ENCODE measurements at regions not wholly inside any gene's neighbourhood (a gene's known extent, or its start where the extent isn't known, plus 50 kb on each side); places are given as distances from the start of the nearest gene placed in this dataset.

GRCh38 chr9:2303056-2303455 is 287.9 kb downstream of the SMARCA2 start:
- Mint-ChIP-seq H3K4me1 (no peaks in the 10 kb centered on the region), H3K4me3 (no peak overlapping the region), H3K27ac (no peak overlapping the region), H3K27me3 (peaks cover 14 to 28% of the 10 kb centered on the region in 2 donors), H3K36me3 (no peaks in the 10 kb centered on the region), H3K9me3 (peaks cover 0 to 3% (median 3%) of the 10 kb centered on the region in 3 donors)
- ChIA-PET CTCF (no interaction called here), POLR2A (no interaction called here)
- Histone ChIP-seq H3K9me3 (no peaks in the 10 kb centered on the region), H3K4me1 (ENCODE audit: control insufficient read depth in 1 of 2, extremely low read depth in 1 of 2, insufficient read depth in 2 of 2, low read length in 2 of 2) (no peaks in the 10 kb centered on the region), H3K36me3 (ENCODE audit: control insufficient read depth in 2 of 2, extremely low read depth in 1 of 2, insufficient read depth in 1 of 2, low read length in 1 of 2) (no peaks in the 10 kb centered on the region), H3K27ac (ENCODE audit: low read length) (no peak overlapping the region), H3K27me3 (replicated peaks in 1 of 2; ENCODE audit: control insufficient read depth in 2 of 2, extremely low read depth in 1 of 2, insufficient read depth in 2 of 2, low read length in 1 of 2) (peaks cover 0 to 3% of the 10 kb centered on the region in 2 experiments), H3K4me3 (ENCODE audit: control insufficient read depth in 1 of 2, extremely low read depth in 1 of 2, low read length in 1 of 2) (no peak overlapping the region)
- no peak for ATAC-seq (replicated peaks in 1 of 4)
- no peak for DNase-seq
- WGBS (ENCODE audit: insufficient coverage) = 100% methylated on average over 1 of the region's 3 CpGs

GRCh38 chr9:2307480-2307879 is 292.3 kb downstream of the SMARCA2 start:
- no peak for DNase-seq
- ChIA-PET POLR2A (no interaction called here), CTCF (no interaction called here)
- H3K27ac ChIP-seq (ENCODE audit: low read length) = no peak overlapping the region
- peaks cover 10 to 12% of the 10 kb centered on the region in 2 donors for H3K27me3 Mint-ChIP-seq
- WGBS (ENCODE audit: insufficient coverage) = 100% methylated on average over 3 of the region's 4 CpGs
- no peaks in the 10 kb centered on the region for H3K4me1 Mint-ChIP-seq
- ATAC-seq (replicated peaks in 1 of 4) = no peak
- no peaks in the 10 kb centered on the region for H3K36me3 Mint-ChIP-seq
- no peak overlapping the region for H3K4me3 Mint-ChIP-seq
- H3K4me1 ChIP-seq (ENCODE audit: control insufficient read depth in 1 of 2, extremely low read depth in 1 of 2, insufficient read depth in 2 of 2, low read length in 2 of 2) = no peaks in the 10 kb centered on the region
- H3K9me3 ChIP-seq = peaks cover 4% of the 10 kb centered on the region
- H3K4me3 ChIP-seq (ENCODE audit: control insufficient read depth in 1 of 2, extremely low read depth in 1 of 2, low read length in 1 of 2) = no peak overlapping the region
- H3K9me3 Mint-ChIP-seq = peaks cover 17 to 19% (median 18%) of the 10 kb centered on the region in 3 donors
- H3K27ac Mint-ChIP-seq = no peak overlapping the region
- H3K36me3 ChIP-seq (ENCODE audit: control insufficient read depth in 2 of 2, extremely low read depth in 1 of 2, insufficient read depth in 1 of 2, low read length in 1 of 2) = no peaks in the 10 kb centered on the region
- no peaks in the 10 kb centered on the region for H3K27me3 ChIP-seq (replicated peaks in 1 of 2; ENCODE audit: control insufficient read depth in 2 of 2, extremely low read depth in 1 of 2, insufficient read depth in 2 of 2, low read length in 1 of 2)

GRCh38 chr9:2311920-2312319 is 296.8 kb downstream of the SMARCA2 start:
- H3K4me3 ChIP-seq (ENCODE audit: control insufficient read depth in 1 of 2, extremely low read depth in 1 of 2, low read length in 1 of 2) = no peak overlapping the region
- Mint-ChIP-seq H3K4me1 (no peaks in the 10 kb centered on the region), H3K9me3 (peaks cover 23 to 44% (median 38%) of the 10 kb centered on the region in 3 donors), H3K4me3 (no peak overlapping the region), H3K27me3 (peaks cover 3 to 4% of the 10 kb centered on the region in 2 donors), H3K36me3 (no peaks in the 10 kb centered on the region), H3K27ac (no peak overlapping the region)
- ChIA-PET POLR2A (no interaction called here), CTCF (no interaction called here)
- DNase-seq = no peak
- H3K9me3 ChIP-seq = peaks cover 4% of the 10 kb centered on the region
- no peaks in the 10 kb centered on the region for H3K36me3 ChIP-seq (ENCODE audit: control insufficient read depth in 2 of 2, extremely low read depth in 1 of 2, insufficient read depth in 1 of 2, low read length in 1 of 2)
- no peak for ATAC-seq (replicated peaks in 1 of 4)
- H3K4me1 ChIP-seq (ENCODE audit: control insufficient read depth in 1 of 2, extremely low read depth in 1 of 2, insufficient read depth in 2 of 2, low read length in 2 of 2) = no peaks in the 10 kb centered on the region
- peaks cover 0 to 3% of the 10 kb centered on the region in 2 experiments for H3K27me3 ChIP-seq (replicated peaks in 1 of 2; ENCODE audit: control insufficient read depth in 2 of 2, extremely low read depth in 1 of 2, insufficient read depth in 2 of 2, low read length in 1 of 2)
- no peak overlapping the region for H3K27ac ChIP-seq (ENCODE audit: low read length)

GRCh38 chr9:2313512-2313911 is 298.4 kb downstream of the SMARCA2 start:
- no peak overlapping the region for H3K4me3 Mint-ChIP-seq
- H3K36me3 Mint-ChIP-seq = no peaks in the 10 kb centered on the region
- WGBS (ENCODE audit: insufficient coverage) = 86% methylated on average over 1 of the region's 1 CpG
- no peak for ATAC-seq (replicated peaks in 1 of 4)
- no peaks in the 10 kb centered on the region for H3K4me1 Mint-ChIP-seq
- no peaks in the 10 kb centered on the region for H3K4me1 ChIP-seq (ENCODE audit: control insufficient read depth in 1 of 2, extremely low read depth in 1 of 2, insufficient read depth in 2 of 2, low read length in 2 of 2)
- ChIA-PET POLR2A (no interaction called here), CTCF (no interaction called here)
- peaks cover 0 to 3% of the 10 kb centered on the region in 2 experiments for H3K27me3 ChIP-seq (replicated peaks in 1 of 2; ENCODE audit: control insufficient read depth in 2 of 2, extremely low read depth in 1 of 2, insufficient read depth in 2 of 2, low read length in 1 of 2)
- H3K36me3 ChIP-seq (ENCODE audit: control insufficient read depth in 2 of 2, extremely low read depth in 1 of 2, insufficient read depth in 1 of 2, low read length in 1 of 2) = no peaks in the 10 kb centered on the region
- H3K27ac Mint-ChIP-seq = no peak overlapping the region
- H3K27ac ChIP-seq (ENCODE audit: low read length) = no peak overlapping the region
- H3K4me3 ChIP-seq (ENCODE audit: control insufficient read depth in 1 of 2, extremely low read depth in 1 of 2, low read length in 1 of 2) = no peak overlapping the region
- H3K9me3 Mint-ChIP-seq = peaks cover 23 to 44% (median 38%) of the 10 kb centered on the region in 3 donors
- peaks cover 4% of the 10 kb centered on the region for H3K9me3 ChIP-seq
- no peak for DNase-seq
- peaks cover 3 to 4% of the 10 kb centered on the region in 2 donors for H3K27me3 Mint-ChIP-seq

- Histone ChIP-seq H3K27ac (ENCODE audit: low read length) (no peak overlapping the region), H3K27me3 (replicated peaks in 1 of 2; ENCODE audit: control insufficient read depth in 2 of 2, extremely low read depth in 1 of 2, insufficient read depth in 2 of 2, low read length in 1 of 2) (peaks cover 0 to 3% of the 10 kb centered on the region in 2 experiments), H3K36me3 (ENCODE audit: control insufficient read depth in 2 of 2, extremely low read depth in 1 of 2, insufficient read depth in 1 of 2, low read length in 1 of 2) (no peaks in the 10 kb centered on the region), H3K4me1 (ENCODE audit: control insufficient read depth in 1 of 2, extremely low read depth in 1 of 2, insufficient read depth in 2 of 2, low read length in 2 of 2) (no peaks in the 10 kb centered on the region), H3K4me3 (ENCODE audit: control insufficient read depth in 1 of 2, extremely low read depth in 1 of 2, low read length in 1 of 2) (no peak overlapping the region), H3K9me3 (no peaks in the 10 kb centered on the region)
- WGBS (ENCODE audit: insufficient coverage) = no CpG with 5 or more reads among the region's 1 CpG
- ATAC-seq (replicated peaks in 1 of 4) = no peak
- Mint-ChIP-seq H3K36me3 (no peaks in the 10 kb centered on the region), H3K27ac (no peak overlapping the region), H3K4me3 (no peak overlapping the region), H3K9me3 (peaks cover 10 to 25% (median 17%) of the 10 kb centered on the region in 3 donors), H3K27me3 (peaks cover 9 to 11% of the 10 kb centered on the region in 2 donors), H3K4me1 (no peaks in the 10 kb centered on the region)
- ChIA-PET POLR2A (no interaction called here), CTCF (no interaction called here)
- no peak for DNase-seq
Observed at GRCh38 chr9:2317591-2317990, 302.4 kb downstream of the SMARCA2 start.

GRCh38 chr9:2319421-2319820 is 302.2 kb upstream of the VLDLR start:
- ChIA-PET CTCF (no interaction called here), POLR2A (no interaction called here)
- peaks cover 9 to 14% (median 10%) of the 10 kb centered on the region in 3 donors for H3K9me3 Mint-ChIP-seq
- no CpG with 5 or more reads among the region's 1 CpG for WGBS (ENCODE audit: insufficient coverage)
- H3K27me3 ChIP-seq (replicated peaks in 1 of 2; ENCODE audit: control insufficient read depth in 2 of 2, extremely low read depth in 1 of 2, insufficient read depth in 2 of 2, low read length in 1 of 2) = peaks cover 0 to 3% of the 10 kb centered on the region in 2 experiments
- no peak for ATAC-seq (replicated peaks in 1 of 4)
- H3K36me3 ChIP-seq (ENCODE audit: control insufficient read depth in 2 of 2, extremely low read depth in 1 of 2, insufficient read depth in 1 of 2, low read length in 1 of 2) = no peaks in the 10 kb centered on the region
- no peaks in the 10 kb centered on the region for H3K4me1 Mint-ChIP-seq
- H3K4me3 ChIP-seq (ENCODE audit: control insufficient read depth in 1 of 2, extremely low read depth in 1 of 2, low read length in 1 of 2) = no peak overlapping the region
- no peak overlapping the region for H3K27ac Mint-ChIP-seq
- H3K4me1 ChIP-seq (ENCODE audit: control insufficient read depth in 1 of 2, extremely low read depth in 1 of 2, insufficient read depth in 2 of 2, low read length in 2 of 2) = no peaks in the 10 kb centered on the region
- no peaks in the 10 kb centered on the region for H3K36me3 Mint-ChIP-seq
- no peaks in the 10 kb centered on the region for H3K9me3 ChIP-seq
- DNase-seq = no peak
- no peak overlapping the region for H3K4me3 Mint-ChIP-seq
- no peak overlapping the region for H3K27ac ChIP-seq (ENCODE audit: low read length)
- peaks cover 9 to 11% of the 10 kb centered on the region in 2 donors for H3K27me3 Mint-ChIP-seq

GRCh38 chr9:2320114-2320513 is 301.5 kb upstream of the VLDLR start:
- H3K27ac ChIP-seq (ENCODE audit: low read length) = no peak overlapping the region
- ChIA-PET CTCF (no interaction called here), POLR2A (no interaction called here)
- H3K36me3 ChIP-seq (ENCODE audit: control insufficient read depth in 2 of 2, extremely low read depth in 1 of 2, insufficient read depth in 1 of 2, low read length in 1 of 2) = no peaks in the 10 kb centered on the region
- WGBS (ENCODE audit: insufficient coverage) = 100% methylated on average over 2 of the region's 5 CpGs
- peaks cover 0 to 3% of the 10 kb centered on the region in 2 experiments for H3K27me3 ChIP-seq (replicated peaks in 1 of 2; ENCODE audit: control insufficient read depth in 2 of 2, extremely low read depth in 1 of 2, insufficient read depth in 2 of 2, low read length in 1 of 2)
- Mint-ChIP-seq H3K27ac (no peak overlapping the region), H3K4me3 (no peak overlapping the region), H3K36me3 (no peaks in the 10 kb centered on the region), H3K4me1 (no peaks in the 10 kb centered on the region), H3K27me3 (peaks cover 9 to 11% of the 10 kb centered on the region in 2 donors), H3K9me3 (peaks cover 6 to 10% (median 7%) of the 10 kb centered on the region in 3 donors)
- no peak for ATAC-seq (replicated peaks in 1 of 4)
- DNase-seq = no peak
- H3K4me3 ChIP-seq (ENCODE audit: control insufficient read depth in 1 of 2, extremely low read depth in 1 of 2, low read length in 1 of 2) = no peak overlapping the region
- H3K4me1 ChIP-seq (ENCODE audit: control insufficient read depth in 1 of 2, extremely low read depth in 1 of 2, insufficient read depth in 2 of 2, low read length in 2 of 2) = no peaks in the 10 kb centered on the region
- H3K9me3 ChIP-seq = no peaks in the 10 kb centered on the region
